CD4-positive, alpha-beta T cell treated with Interleukin-12 subunit alpha and Interleukin-12 subunit beta, for 1 hour (primary cell): ENCODE measurements at regions not wholly inside any gene's neighbourhood (a gene's known extent, or its start where the extent isn't known, plus 50 kb on each side); places are given as distances from the start of the nearest gene placed in this dataset.
"Not testable (repeated sequence)": the region's sequence is repeated elsewhere in the genome, so short reads cannot be mapped to it uniquely, and the experiment has no call there.

ENCODE experiments used
- DNase-seq: peaks from one replicate; pipeline ENCODE4 v3.0.0-alpha.2; 2020

- DNase-seq, result no peak
These were observed 311.1 kb upstream of the ADARB2 start for GRCh38 chr10:2048337-2048973.

DNA sequence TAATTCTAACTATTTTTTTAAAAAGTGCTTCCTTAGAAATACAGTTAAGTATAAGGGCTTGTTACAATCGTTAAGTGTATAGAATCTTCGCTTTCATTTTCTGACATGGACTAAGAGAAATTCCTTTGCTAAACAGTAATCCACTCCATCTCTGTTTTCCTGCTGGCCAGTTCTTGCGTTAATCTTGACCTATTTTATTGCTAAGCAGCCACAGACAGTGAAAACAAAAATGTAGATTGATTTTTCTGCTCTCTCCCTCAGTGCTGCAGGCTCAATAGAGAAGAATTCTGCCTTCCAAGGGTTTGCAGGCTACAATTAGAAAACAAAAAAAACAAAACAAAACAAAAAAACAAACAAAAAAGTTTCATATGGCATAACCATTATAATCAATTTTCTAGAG, 310.4 kb upstream of the ADARB2 start:
- no peak for DNase-seq

DNA sequence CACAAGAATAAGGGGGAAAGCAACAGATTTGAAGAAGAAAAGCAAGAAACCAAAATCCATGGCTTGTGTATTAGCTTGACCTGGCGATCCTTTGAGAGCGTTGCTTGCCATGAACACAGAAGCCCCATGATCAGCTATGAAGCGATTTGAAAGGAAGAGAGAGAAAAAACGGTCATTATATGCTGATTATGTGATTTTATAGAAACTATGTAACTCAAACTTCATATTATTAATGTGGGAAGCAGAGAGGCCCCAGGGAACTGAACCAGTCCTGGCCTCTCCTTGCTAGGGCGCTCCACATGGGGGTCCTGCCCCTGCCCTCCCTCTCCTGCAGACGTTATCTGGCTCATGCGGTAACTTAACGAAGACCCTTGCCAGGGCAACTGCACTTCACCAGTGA, 306.1 kb upstream of the ADARB2 start:
- no peak for DNase-seq

GRCh38 chr10:2038036-2038435, 300.7 kb upstream of the ADARB2 start:
- DNase-seq, result no peak

- DNase-seq, result no peak
These were observed 299.9 kb upstream of the ADARB2 start for GRCh38 chr10:2037246-2037645.

- no peak for DNase-seq
These were observed 298.9 kb upstream of the ADARB2 start for GRCh38 chr10:2036209-2036608.

DNA sequence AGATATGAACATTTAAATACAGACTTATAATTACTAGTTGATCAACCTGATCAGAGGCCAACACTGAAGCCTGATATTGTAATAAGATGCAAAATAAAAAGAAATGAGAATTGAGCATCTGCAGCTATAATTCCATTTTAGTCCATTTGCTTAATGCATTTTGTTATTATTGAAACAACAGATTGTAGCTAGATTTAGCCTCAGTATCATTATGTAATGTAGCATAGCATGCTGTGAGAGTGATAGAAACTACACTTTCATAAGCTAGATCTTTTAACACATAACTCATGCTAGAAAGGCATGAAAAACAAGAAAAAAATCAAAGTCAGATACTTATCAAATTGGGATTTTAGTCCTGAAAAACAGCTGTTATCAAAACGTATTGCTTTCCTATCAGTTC, 292.7 kb upstream of the ADARB2 start:
- DNase-seq, result no peak

- DNase-seq, result no peak
These were observed 289.6 kb upstream of the ADARB2 start for GRCh38 chr10:2026936-2027335.

DNA sequence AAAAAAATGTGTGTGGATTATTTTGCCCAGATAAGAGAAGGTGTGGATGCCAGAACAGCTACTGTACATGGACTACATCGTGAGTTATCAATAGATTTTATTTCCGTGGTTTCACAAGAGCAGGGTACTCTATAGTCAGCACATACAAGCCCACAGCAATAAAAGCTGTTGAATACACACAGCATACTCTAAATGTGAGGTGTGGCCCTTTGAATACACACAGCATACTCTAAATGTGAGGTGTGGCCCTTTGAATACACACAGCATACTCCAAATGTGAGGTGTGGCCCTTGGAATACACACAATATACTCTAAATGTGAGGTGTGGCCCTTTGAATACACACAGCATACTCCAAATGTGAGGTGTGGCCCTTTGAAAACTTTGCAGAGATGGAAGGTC, 287.4 kb upstream of the ADARB2 start:
- DNase-seq, result not testable (repeated sequence)

GRCh38 chr10:2023687-2024086, 286.4 kb upstream of the ADARB2 start:
- no peak for DNase-seq

GRCh38 chr10:2022401-2022800, 285.1 kb upstream of the ADARB2 start:
- no peak for DNase-seq

DNA sequence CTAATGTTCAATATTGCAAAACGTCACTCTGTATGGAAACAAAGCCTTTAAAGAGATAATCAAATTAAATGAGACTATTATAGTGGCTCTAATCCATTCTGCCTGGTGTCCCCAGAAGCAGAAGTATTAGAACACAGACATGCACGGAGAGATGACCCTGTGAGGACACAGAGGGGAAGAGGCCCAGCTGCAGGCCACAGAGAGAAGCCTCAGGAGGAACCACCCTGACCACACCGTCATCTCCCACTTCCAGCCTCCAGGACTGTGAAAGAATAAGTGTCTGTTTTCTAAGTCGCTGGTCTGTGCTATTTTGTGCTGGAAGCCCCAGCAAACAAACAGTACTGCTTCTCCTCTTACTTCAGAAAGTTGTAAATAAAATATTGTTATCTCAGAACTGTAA, 283.5 kb upstream of the ADARB2 start:
- DNase-seq, result no peak

DNA sequence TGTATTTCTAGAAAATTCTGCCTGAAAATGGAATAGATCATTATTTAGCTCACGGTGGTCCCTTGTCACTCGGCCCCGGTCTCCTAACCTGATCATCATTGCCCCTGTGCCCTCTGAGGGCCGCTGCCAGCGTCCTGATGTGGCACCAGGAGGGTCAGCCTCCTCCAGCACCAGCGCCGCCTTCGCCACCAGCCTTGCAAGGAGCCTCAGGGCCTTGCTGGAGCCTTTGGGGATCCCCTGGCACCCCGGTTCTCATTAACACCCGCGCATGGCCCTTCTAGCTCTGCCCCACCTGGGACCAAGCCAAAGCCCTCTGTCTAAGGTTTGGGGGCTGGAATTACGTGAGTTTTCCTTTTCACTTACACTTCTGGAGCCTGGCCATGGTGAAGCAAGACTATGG, 282.5 kb upstream of the ADARB2 start:
- no peak for DNase-seq

- DNase-seq, result no peak
These were observed 282.0 kb upstream of the ADARB2 start for GRCh38 chr10:2019281-2019680.

DNA sequence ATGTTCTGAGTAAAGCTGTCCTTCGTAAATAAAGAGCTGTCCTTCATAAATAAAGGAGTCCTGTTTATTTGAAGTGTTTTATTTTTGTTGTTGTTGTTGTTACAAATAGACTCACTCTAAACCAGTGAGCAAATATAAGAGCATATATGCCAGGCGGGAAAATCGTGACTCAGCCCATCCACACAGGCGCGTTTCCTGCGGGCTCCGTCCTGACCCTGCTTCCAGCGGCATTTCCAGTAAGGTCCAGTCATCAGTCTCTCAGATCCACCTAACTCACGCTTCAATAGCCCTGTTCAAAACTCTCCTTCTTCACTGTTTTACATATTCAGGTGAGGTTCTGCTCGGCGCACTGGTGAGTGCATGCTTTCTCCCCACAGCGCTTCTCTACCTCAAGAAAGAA, 277.2 kb upstream of the ADARB2 start:
- no peak for DNase-seq

- no peak for DNase-seq
These were observed 274.9 kb upstream of the ADARB2 start for GRCh38 chr10:2012209-2012608.

GRCh38 chr10:2011106-2011716, 273.9 kb upstream of the ADARB2 start:
- no peak for DNase-seq

DNA sequence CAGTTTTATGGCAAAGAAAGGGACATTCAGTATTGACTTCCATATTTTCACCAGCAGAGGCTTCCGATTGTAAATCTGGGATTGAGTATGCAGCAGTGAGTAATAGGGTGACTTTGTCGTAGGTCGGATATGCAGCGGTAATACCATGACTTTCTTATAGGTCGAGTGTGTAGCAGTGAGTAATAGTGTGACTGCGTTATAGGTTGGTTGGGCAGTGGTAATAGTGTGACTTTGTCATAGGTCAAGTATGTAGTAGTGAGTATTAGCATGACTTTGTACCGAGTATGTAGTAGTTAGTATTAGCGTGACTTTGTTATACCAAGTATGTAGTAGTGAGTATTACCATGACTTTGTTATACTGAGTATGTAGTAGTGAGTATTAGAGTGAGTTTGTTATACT, 268.2 kb upstream of the ADARB2 start:
- no peak for DNase-seq

DNA sequence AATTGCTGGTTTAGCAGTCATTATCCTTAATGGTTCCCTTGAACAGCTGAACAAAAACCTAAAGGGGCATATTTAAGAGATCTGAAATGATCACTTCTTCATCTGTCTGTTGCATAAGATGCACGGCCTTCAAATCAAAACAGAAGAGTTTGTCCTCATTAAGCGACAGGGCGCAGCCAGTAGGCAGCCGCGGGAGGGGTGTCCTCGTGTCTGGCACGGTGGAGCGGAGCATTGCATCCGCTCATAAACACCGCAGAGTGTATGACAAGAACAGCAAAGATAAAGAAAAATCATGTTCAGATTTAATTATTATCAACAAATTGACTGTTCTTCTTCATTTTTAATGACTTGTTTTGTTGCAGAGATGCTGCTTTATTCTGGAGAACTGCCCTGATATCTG, 255.6 kb upstream of the ADARB2 start:
- DNase-seq, result no peak

GRCh38 chr10:1989090-1989489, 251.8 kb upstream of the ADARB2 start:
- no peak for DNase-seq

DNA sequence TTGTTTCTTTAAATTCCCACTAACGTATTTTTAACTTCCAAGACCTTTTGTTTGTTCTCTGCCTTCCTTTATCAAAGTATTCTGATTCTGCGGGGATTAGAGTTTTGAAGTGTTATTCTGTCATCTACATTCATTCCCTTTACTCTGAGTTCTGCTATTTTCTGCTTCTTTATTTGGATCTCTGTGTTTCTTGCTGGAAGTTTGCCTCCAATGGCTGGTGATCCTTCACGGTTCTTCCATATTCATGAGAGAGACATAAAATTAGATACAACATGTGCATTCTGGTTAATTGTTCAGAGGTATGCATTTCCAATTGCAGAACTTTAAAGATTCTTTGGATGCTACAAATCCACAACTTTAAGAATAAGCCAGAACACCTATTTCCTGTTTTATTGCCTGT, 244.7 kb upstream of the ADARB2 start:
- no peak for DNase-seq

DNA sequence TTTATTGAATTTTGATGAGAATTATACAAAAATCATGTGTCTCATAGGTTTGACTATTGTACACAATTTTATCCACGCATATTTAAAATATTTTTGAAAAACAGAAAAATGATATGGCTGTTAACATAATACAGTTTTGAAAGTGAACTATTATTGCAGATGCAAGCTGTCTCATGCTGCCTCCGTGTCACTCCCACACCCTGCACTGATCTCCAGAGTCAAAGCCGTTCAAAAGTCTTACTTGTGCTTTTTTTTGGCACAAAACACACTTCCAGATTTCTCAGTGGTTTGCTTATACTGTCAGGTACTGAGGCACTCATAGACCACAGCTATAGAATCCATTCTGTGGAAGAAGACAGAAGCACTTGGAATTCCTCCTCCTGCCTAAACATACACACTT, 243.1 kb upstream of the ADARB2 start:
- DNase-seq, result no peak

DNA sequence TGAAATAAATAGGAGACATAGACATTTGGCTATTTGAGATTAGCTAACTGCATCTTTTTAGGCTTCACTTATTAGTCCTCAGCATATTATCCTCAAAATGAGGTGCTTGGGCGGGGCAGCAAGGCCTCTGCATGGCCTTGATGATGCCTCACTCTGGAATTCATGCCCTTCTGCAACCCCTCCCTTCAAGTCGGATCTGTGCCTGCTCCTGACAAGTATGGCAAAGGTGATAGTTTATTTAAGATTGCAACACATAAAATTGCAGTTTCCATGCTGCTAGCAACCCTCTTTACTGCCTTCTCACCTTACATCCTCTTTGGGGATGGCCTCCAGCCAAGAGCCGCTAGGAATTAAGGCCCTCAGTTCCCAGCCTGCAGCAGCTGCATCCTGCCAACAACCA, 241.3 kb upstream of the ADARB2 start:
- no peak for DNase-seq

DNA sequence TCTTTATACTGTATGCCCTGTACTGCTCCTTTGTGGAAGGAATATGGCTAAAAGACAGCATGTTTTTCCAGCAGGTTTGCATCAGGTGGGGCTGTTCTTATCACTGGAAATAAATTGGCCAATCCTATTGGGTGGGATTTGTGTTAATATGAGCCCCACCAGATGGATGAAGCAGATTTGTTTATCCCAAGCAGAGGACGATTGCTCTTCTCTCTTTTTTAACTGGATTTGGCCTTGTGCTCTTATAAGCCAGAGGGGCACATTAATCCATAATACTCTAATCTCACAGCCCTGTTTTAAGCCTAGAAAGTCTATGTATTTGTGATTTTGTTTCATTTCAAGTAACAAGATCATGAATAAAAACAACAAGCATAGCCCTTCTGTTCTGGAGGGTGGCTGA, 240.1 kb upstream of the ADARB2 start:
- no peak for DNase-seq

GRCh38 chr10:1972406-1972805, 235.1 kb upstream of the ADARB2 start:
- no peak for DNase-seq
